Body of pancreas (tissue), 4 donors: ENCODE measurements at regions not wholly inside any gene's neighbourhood (a gene's known extent, or its start where the extent isn't known, plus 50 kb on each side); places are given as distances from the start of the nearest gene placed in this dataset.

ENCODE experiments used
- POLR2A ChIP-seq, 3 donors: fragments of 450-650 bp; IDR thresholded peaks; one replicate each; pipeline ENCODE4 v1.6.1; 2016; ENCODE audit warnings: antibody characterized with exemption in 3 of 3, mild to moderate bottlenecking in 2 of 3
- TF ChIP-seq, protein P1 (sequence below), 7 experiments: fragments of 450-650 bp in 4 of 7; fragments of 200-600 bp in 3 of 7; sonication (generic) in 3 of 7; IDR thresholded peaks; one replicate each; pipeline ENCODE4 v1.5.1; 2016 to 2019; ENCODE audit warnings: antibody characterized with exemption in 7 of 7

DNA sequence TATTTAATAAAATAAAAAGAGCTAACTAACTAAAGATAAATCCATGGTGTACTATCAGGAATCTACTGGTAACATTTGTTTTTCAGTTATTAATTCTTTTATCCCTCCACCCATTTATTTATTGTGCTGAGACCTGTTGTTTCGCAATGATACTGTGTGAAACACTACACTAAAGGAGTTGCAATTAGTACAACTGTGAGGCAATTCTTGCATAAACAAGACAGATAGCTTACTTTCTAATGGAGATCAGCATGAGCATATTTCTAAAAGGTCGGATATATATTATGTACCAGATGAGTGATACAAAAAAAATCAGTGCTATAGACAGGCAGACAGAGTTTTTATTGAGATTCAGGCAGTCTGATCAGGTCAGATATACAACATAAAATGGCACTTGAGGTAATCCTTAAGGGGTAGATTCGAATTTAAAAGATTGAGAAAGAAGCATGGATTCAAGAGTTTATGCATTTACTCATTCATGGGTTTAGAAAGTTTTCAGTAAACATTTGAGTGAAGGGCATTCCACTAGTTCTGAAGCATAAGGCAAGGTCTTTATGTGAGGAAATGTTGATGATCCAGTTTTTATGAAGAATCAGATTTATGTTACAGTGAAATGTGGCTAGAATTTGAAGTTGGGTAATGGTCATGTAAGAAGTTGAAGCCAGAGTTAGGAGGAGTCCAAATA lies 147.6 kb downstream of the POLR1F start:
- TF ChIP-seq, protein P1, sequence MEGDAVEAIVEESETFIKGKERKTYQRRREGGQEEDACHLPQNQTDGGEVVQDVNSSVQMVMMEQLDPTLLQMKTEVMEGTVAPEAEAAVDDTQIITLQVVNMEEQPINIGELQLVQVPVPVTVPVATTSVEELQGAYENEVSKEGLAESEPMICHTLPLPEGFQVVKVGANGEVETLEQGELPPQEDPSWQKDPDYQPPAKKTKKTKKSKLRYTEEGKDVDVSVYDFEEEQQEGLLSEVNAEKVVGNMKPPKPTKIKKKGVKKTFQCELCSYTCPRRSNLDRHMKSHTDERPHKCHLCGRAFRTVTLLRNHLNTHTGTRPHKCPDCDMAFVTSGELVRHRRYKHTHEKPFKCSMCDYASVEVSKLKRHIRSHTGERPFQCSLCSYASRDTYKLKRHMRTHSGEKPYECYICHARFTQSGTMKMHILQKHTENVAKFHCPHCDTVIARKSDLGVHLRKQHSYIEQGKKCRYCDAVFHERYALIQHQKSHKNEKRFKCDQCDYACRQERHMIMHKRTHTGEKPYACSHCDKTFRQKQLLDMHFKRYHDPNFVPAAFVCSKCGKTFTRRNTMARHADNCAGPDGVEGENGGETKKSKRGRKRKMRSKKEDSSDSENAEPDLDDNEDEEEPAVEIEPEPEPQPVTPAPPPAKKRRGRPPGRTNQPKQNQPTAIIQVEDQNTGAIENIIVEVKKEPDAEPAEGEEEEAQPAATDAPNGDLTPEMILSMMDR (IDR thresholded peaks at IDR 0.05) = no peak
- TF ChIP-seq POLR2A (IDR thresholded peaks at IDR 0.05) = no peak
